MCF 10A (cell line): ENCODE measurements at regions not wholly inside any gene's neighbourhood (a gene's known extent, or its start where the extent isn't known, plus 50 kb on each side); places are given as distances from the start of the nearest gene placed in this dataset.

Experiments used
- BruUV-seq: library from RNA; stranded (reverse); fragments of 400-500 nt; replicated peaks from 2 replicates; lab custom pipeline; 2021; lab: Mats Ljungman, UMichigan
- CTCF ChIA-PET: fragments of 300-600 bp; sonication (Branson Sonifier 250); formaldehyde crosslinking; extraction: SDS; loops from one replicate; lab custom pipeline; 2021; ENCODE audit warnings: antibody characterized with exemption, inconsistent platforms; lab: Yijun Ruan, JAX
- POLR2A ChIA-PET: fragments of 300-600, 350-650 bp; sonication (Branson Sonifier 250); formaldehyde crosslinking; extraction: SDS; loops from one replicate; lab custom pipeline; 2020; ENCODE audit warnings: antibody characterized with exemption, inconsistent platforms; lab: Yijun Ruan, JAX
- DNase-seq: peaks from one replicate; pipeline ENCODE4 v3.0.0-alpha.2; 2018; ENCODE audit not compliant: unreplicated experiment
- H3K27ac Mint-ChIP-seq: one replicate; pipeline ENCODE4 v1.8.0; 2022; ENCODE audit warnings: mild to moderate bottlenecking, low read depth, mixed read lengths; ENCODE audit not compliant: unreplicated experiment
- H3K27me3 Mint-ChIP-seq: one replicate; pipeline ENCODE4 v1.8.0; 2022; ENCODE audit warnings: mixed read lengths; ENCODE audit not compliant: insufficient read depth, unreplicated experiment
- H3K36me3 Mint-ChIP-seq: one replicate; pipeline ENCODE4 v1.8.0; 2022; ENCODE audit warnings: mild to moderate bottlenecking, moderate library complexity, mixed read lengths; ENCODE audit not compliant: insufficient read depth, unreplicated experiment
- H3K4me1 Mint-ChIP-seq: one replicate; pipeline ENCODE4 v1.8.0; 2022; ENCODE audit warnings: mixed read lengths; ENCODE audit not compliant: insufficient read depth, unreplicated experiment
- H3K4me3 Mint-ChIP-seq: one replicate; pipeline ENCODE4 v1.8.0; 2022; ENCODE audit warnings: mild to moderate bottlenecking, moderate library complexity, mixed read lengths; ENCODE audit not compliant: unreplicated experiment
- H3K9me3 Mint-ChIP-seq: one replicate; pipeline ENCODE4 v1.8.0; 2022; ENCODE audit warnings: mixed read lengths; ENCODE audit not compliant: unreplicated experiment
- intact Hi-C: fragments of 100-400 bp; cut with micrococcal nuclease; formaldehyde crosslinking; loops from 2 replicates; pipeline ENCODE4 v1.14.1; 2022
- TF ChIP-seq, protein P1 (sequence below): fragments of 200-600 bp; IDR thresholded peaks from one replicate; pipeline ENCODE4 v1.8.0; 2022; ENCODE audit warnings: antibody characterized with exemption, mild to moderate bottlenecking; ENCODE audit not compliant: unreplicated experiment

DNA sequence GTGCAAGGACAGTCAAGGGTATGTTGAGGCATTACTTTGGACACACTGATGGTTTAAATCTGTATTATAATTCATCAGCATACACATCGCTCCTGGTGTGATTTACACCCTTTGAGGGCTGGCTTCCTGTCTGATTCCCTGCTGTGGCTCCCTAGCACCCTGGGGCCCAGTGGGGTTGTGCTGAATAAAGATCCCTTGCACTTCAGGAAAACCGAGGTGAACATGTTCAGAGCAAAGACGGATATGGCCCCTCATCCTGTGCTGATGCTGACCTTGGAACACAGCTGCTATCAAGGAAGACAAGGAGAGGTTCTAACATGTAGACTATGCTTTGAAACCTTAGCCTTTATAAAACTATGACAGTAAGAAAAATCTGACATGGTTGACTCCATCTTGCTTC lies 84.6 kb upstream of the UNC5B start:
- ChIA-PET POLR2A (no interaction called here), CTCF (no interaction called here)
- Mint-ChIP-seq H3K36me3 (no peaks in the 10 kb centered on the region), H3K4me3 (no peak overlapping the region), H3K27me3 (peaks cover 66% of the 10 kb centered on the region), H3K27ac (no peak overlapping the region), H3K4me1 (peaks cover 5% of the 10 kb centered on the region), H3K9me3 (no peaks in the 10 kb centered on the region)
- BruUV-seq: no TSS peak
- intact Hi-C loops: no loop called here
- TF ChIP-seq, protein P1, sequence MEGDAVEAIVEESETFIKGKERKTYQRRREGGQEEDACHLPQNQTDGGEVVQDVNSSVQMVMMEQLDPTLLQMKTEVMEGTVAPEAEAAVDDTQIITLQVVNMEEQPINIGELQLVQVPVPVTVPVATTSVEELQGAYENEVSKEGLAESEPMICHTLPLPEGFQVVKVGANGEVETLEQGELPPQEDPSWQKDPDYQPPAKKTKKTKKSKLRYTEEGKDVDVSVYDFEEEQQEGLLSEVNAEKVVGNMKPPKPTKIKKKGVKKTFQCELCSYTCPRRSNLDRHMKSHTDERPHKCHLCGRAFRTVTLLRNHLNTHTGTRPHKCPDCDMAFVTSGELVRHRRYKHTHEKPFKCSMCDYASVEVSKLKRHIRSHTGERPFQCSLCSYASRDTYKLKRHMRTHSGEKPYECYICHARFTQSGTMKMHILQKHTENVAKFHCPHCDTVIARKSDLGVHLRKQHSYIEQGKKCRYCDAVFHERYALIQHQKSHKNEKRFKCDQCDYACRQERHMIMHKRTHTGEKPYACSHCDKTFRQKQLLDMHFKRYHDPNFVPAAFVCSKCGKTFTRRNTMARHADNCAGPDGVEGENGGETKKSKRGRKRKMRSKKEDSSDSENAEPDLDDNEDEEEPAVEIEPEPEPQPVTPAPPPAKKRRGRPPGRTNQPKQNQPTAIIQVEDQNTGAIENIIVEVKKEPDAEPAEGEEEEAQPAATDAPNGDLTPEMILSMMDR: no peak
- DNase-seq: no peak

DNA sequence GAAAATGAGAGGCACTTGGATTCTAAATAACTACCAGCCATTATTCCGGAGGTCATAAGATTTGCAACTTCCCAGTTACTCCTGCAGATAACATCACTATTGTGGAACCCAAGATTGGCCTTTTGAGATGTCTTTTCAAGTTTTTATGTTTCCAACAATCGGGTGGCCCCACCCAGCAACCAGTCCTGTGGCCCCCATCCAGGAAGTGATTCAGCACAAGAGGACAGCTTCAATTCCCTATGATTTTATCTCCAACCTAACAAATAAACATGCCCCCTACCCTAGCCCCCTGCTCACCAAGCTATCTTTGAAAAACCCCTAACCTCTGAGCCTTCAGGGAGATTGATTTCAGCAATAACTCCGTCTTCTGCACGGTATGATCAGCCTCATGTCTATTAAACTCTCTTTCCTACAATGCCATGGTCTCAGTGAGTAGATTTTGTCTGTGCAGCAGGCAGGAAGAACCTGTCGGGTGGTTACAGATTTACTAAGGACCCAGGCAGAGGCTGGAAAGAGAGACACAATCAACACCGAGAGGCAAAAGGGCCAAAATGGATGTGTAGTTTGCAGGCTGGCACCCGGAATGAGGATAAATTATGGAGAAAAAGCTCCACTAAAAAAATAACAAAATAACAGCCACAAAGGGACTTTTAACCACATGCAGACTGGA lies 83.9 kb upstream of the UNC5B start:
- POLR2A ChIA-PET: no interaction called here
- Mint-ChIP-seq H3K4me3 (no peak overlapping the region), H3K36me3 (no peaks in the 10 kb centered on the region), H3K9me3 (no peaks in the 10 kb centered on the region), H3K27ac (no peak overlapping the region), H3K4me1 (peaks cover 5% of the 10 kb centered on the region), H3K27me3 (peaks cover 66% of the 10 kb centered on the region)
- intact Hi-C loops: no loop called here
- no TSS peak for BruUV-seq
- no peak for DNase-seq
- CTCF ChIA-PET: interaction anchor here (0.7 kb wide), 2 partner anchors 63 to 200 kb away, joined by 3 read pairs; no protein-coding TSS in a partner anchor
- TF ChIP-seq, protein P1: no peak

- H3K9me3 Mint-ChIP-seq: no peaks in the 10 kb centered on the region
- POLR2A ChIA-PET: interaction anchor here (0.7 kb wide), 1 partner anchor 153 kb away, joined by 3 read pairs; no protein-coding TSS in a partner anchor
- BruUV-seq: no TSS peak
- CTCF ChIA-PET: interaction anchor here (0.6 kb wide), 1 partner anchor 1715 kb away, joined by 3 read pairs; no protein-coding TSS in a partner anchor
- no peak for DNase-seq
- peaks cover 59% of the 10 kb centered on the region for H3K27me3 Mint-ChIP-seq
- peaks cover 5% of the 10 kb centered on the region for H3K4me1 Mint-ChIP-seq
- intact Hi-C loops: no loop called here
- H3K4me3 Mint-ChIP-seq: no peak overlapping the region
- TF ChIP-seq, protein P1: no peak
- no peaks in the 10 kb centered on the region for H3K36me3 Mint-ChIP-seq
- H3K27ac Mint-ChIP-seq: no peak overlapping the region
Observed at GRCh38 chr10:71131096-71131495, 81.3 kb upstream of the UNC5B start.

DNA sequence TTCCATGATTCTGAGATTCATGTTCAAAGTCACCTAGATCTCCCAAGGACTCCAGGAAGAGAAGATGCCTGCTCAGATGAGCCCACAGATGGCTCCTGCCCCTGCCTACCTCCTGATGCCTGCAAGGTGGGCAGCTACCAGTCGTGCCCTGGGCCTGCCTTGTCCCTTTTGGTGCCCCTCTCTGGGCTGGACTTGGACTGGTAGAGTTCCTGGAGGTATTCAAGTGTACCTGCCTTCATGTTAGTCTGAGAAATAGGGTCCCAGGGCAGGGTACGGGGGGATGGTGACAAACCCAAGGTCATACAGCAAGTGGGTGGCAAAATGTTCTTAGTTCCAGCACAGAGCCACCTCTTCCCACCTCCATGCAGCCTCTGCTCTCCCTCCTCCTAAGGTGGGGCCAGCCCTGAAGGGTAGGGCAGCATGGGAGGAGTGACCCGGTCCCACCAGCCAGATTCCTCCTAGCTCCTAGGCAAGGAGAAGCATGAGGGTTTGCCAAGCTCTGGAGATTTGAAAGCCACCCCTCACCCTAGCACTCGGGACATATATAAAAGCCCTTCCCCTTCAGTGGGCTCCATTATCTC lies 80.8 kb upstream of the UNC5B start:
- ChIA-PET POLR2A (no interaction called here), CTCF (interaction anchor here (0.6 kb wide), 1 partner anchor 333 kb away, joined by 3 read pairs; no protein-coding TSS in a partner anchor)
- DNase-seq: no peak
- peaks cover 56% of the 10 kb centered on the region for H3K27me3 Mint-ChIP-seq
- intact Hi-C loops: no loop called here
- no peaks in the 10 kb centered on the region for H3K36me3 Mint-ChIP-seq
- H3K27ac Mint-ChIP-seq: no peak overlapping the region
- no TSS peak for BruUV-seq
- H3K4me3 Mint-ChIP-seq: no peak overlapping the region
- no peaks in the 10 kb centered on the region for H3K9me3 Mint-ChIP-seq
- TF ChIP-seq, protein P1: no peak
- peaks cover 5% of the 10 kb centered on the region for H3K4me1 Mint-ChIP-seq
